Left hindlimb (tissue), 1 donor: ENCODE measurements at regions not wholly inside any gene's neighbourhood (a gene's known extent, or its start where the extent isn't known, plus 50 kb on each side); places are given as distances from the start of the nearest gene placed in this dataset.
"Not testable (repeated sequence)": the region's sequence is repeated elsewhere in the genome, so short reads cannot be mapped to it uniquely, and the experiment has no call there.

Experiments
- DNase-seq: peaks from one replicate; pipeline ENCODE4 v3.0.0-alpha.2; 2018

- no peak for DNase-seq
These were observed 157.1 kb upstream of the TGFBR2 start for GRCh38 chr3:30449290-30449632.

- DNase-seq = no peak
These were observed 154.0 kb upstream of the TGFBR2 start for GRCh38 chr3:30452446-30452845.

GRCh38 chr3:30453360-30454039 lies 152.9 kb upstream of the TGFBR2 start:
- DNase-seq = no peak

- no peak for DNase-seq
These were observed 151.8 kb upstream of the TGFBR2 start for GRCh38 chr3:30454636-30455035.

GRCh38 chr3:30455112-30455511 lies 151.3 kb upstream of the TGFBR2 start:
- DNase-seq = not testable (repeated sequence)

- DNase-seq = no peak
These were observed 150.6 kb upstream of the TGFBR2 start for GRCh38 chr3:30455840-30456239.

GRCh38 chr3:30456264-30456663 lies 150.1 kb upstream of the TGFBR2 start:
- no peak for DNase-seq

GRCh38 chr3:30457081-30457480 lies 149.3 kb upstream of the TGFBR2 start:
- no peak for DNase-seq

- DNase-seq = no peak
These were observed 148.7 kb upstream of the TGFBR2 start for GRCh38 chr3:30457726-30458125.

- no peak for DNase-seq
These were observed 147.8 kb upstream of the TGFBR2 start for GRCh38 chr3:30458376-30459171.

- DNase-seq = no peak
These were observed 145.1 kb upstream of the TGFBR2 start for GRCh38 chr3:30461311-30461710.

- no peak for DNase-seq
These were observed 143.5 kb upstream of the TGFBR2 start for GRCh38 chr3:30462721-30463470.

- no peak for DNase-seq
These were observed 142.0 kb upstream of the TGFBR2 start for GRCh38 chr3:30464381-30464780.

GRCh38 chr3:30465454-30465853 lies 140.9 kb upstream of the TGFBR2 start:
- DNase-seq = no peak

GRCh38 chr3:30467596-30468238 lies 138.7 kb upstream of the TGFBR2 start:
- DNase-seq = no peak

- DNase-seq = no peak
These were observed 137.3 kb upstream of the TGFBR2 start for GRCh38 chr3:30469133-30469532.

GRCh38 chr3:30470496-30470895 lies 135.9 kb upstream of the TGFBR2 start:
- DNase-seq = no peak

GRCh38 chr3:30471066-30471465 lies 135.3 kb upstream of the TGFBR2 start:
- no peak for DNase-seq

- DNase-seq = no peak
These were observed 134.5 kb upstream of the TGFBR2 start for GRCh38 chr3:30471796-30472489.

- DNase-seq = no peak
These were observed 132.9 kb upstream of the TGFBR2 start for GRCh38 chr3:30473374-30474051.

GRCh38 chr3:30474371-30474770 lies 132.0 kb upstream of the TGFBR2 start:
- DNase-seq = no peak
